ENCODE measurements at regions not wholly inside any gene's neighbourhood (a gene's known extent, or its start where the extent isn't known, plus 50 kb on each side); places are given as distances from the start of the nearest gene placed in this dataset.

DNA sequence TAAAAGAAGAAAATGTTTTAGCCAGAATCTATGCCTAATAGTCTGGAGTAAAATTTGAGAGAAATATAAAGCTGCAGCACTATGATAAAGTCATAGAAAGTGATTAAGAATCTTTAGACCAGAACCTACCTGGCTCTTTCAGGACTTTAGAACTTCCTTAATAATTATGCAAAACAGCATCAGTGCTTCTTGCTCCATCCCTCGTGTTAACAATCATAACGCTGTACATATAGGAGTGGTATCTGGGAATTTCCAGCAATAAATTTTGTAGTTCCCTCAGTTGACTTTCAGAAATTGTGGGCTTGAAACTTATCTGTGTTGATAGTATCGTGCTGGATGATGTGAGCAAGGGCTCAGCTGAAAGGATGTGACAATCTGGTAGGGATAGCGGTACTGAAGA is 102.1 kb upstream of the RASGEF1B start:
- H3K4me2 ChIP-seq (ENCODE audit: low read length) = peak overlapping the region; percentile 27; the same call in 1 of the 2 replicates
- H3K27me3 ChIP-seq (ENCODE audit: control insufficient read depth, low read length) = no peaks in the 10 kb centered on the region
- no peak for TF ChIP-seq EZH2phosphoT487 (IDR thresholded peaks at IDR 0.05; ENCODE audit: borderline replicate concordance, low read length)
- TF ChIP-seq, protein P1, sequence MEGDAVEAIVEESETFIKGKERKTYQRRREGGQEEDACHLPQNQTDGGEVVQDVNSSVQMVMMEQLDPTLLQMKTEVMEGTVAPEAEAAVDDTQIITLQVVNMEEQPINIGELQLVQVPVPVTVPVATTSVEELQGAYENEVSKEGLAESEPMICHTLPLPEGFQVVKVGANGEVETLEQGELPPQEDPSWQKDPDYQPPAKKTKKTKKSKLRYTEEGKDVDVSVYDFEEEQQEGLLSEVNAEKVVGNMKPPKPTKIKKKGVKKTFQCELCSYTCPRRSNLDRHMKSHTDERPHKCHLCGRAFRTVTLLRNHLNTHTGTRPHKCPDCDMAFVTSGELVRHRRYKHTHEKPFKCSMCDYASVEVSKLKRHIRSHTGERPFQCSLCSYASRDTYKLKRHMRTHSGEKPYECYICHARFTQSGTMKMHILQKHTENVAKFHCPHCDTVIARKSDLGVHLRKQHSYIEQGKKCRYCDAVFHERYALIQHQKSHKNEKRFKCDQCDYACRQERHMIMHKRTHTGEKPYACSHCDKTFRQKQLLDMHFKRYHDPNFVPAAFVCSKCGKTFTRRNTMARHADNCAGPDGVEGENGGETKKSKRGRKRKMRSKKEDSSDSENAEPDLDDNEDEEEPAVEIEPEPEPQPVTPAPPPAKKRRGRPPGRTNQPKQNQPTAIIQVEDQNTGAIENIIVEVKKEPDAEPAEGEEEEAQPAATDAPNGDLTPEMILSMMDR (IDR thresholded peaks at IDR 0.05; ENCODE audit: low read depth, low read length, poor library complexity, severe bottlenecking) = no peak
- H3K9me3 ChIP-seq (ENCODE audit: control insufficient read depth, insufficient read depth, low read length) = no peaks in the 10 kb centered on the region
- no peak overlapping the region for H3K27ac ChIP-seq (ENCODE audit: low read depth, low read length)
- H3K79me2 ChIP-seq (ENCODE audit: control insufficient read depth, low read length) = no peaks in the 10 kb centered on the region
- H3K9me2 ChIP-seq (replicated peaks; ENCODE audit: control insufficient read depth, low read length) = no peaks in the 10 kb centered on the region
- H3K4me1 ChIP-seq (ENCODE audit: control insufficient read depth, low read length) = peaks cover 36% of the 10 kb centered on the region
- no peaks in the 10 kb centered on the region; the same call in 1 of the 2 replicates for H3K36me3 ChIP-seq (ENCODE audit: control insufficient read depth, low read length)
- H4K20me1 ChIP-seq (ENCODE audit: control insufficient read depth, insufficient read depth, low read depth, low read length) = no peaks in the 10 kb centered on the region
- no peaks in the 10 kb centered on the region for H3F3A ChIP-seq (ENCODE audit: control insufficient read depth, insufficient read depth)
- peak overlapping the region; percentile 11; the same call in 1 of the 2 replicates for H3K4me3 ChIP-seq (ENCODE audit: low read length)

DNA sequence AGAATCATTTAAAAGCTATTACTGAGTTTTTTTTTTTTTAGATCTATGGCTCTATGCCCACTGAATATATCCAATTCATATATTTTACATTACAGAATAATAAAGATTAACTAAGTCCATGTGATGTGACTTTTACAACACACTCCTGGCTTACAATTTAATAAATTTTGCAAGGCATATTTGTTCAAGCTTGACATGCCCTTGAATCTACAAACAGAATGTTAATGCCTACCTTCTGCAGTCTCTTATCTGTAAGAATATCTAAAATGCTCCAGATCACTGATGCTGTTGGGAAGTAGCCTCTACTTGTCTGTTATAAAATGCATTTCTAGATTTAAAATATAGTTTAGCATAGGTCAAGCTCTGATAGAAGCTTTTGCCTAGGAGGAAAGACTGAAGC is 100.7 kb upstream of the RASGEF1B start:
- no peak overlapping the region for H3K27ac ChIP-seq (ENCODE audit: low read depth, low read length)
- no peaks in the 10 kb centered on the region for H3K27me3 ChIP-seq (ENCODE audit: control insufficient read depth, low read length)
- no peaks in the 10 kb centered on the region; the same call in 1 of the 2 replicates for H3K36me3 ChIP-seq (ENCODE audit: control insufficient read depth, low read length)
- no peak overlapping the region for H3K4me2 ChIP-seq (ENCODE audit: low read length)
- no peak for TF ChIP-seq EZH2phosphoT487 (IDR thresholded peaks at IDR 0.05; ENCODE audit: borderline replicate concordance, low read length)
- TF ChIP-seq, protein P1 (IDR thresholded peaks at IDR 0.05; ENCODE audit: low read depth, low read length, poor library complexity, severe bottlenecking) = no peak
- H3K4me3 ChIP-seq (ENCODE audit: low read length) = no peak overlapping the region
- no peaks in the 10 kb centered on the region for H4K20me1 ChIP-seq (ENCODE audit: control insufficient read depth, insufficient read depth, low read depth, low read length)
- no peaks in the 10 kb centered on the region for H3F3A ChIP-seq (ENCODE audit: control insufficient read depth, insufficient read depth)
- peaks cover 35% of the 10 kb centered on the region for H3K4me1 ChIP-seq (ENCODE audit: control insufficient read depth, low read length)
- no peaks in the 10 kb centered on the region for H3K79me2 ChIP-seq (ENCODE audit: control insufficient read depth, low read length)
- H3K9me3 ChIP-seq (ENCODE audit: control insufficient read depth, insufficient read depth, low read length) = no peaks in the 10 kb centered on the region
- H3K9me2 ChIP-seq (replicated peaks; ENCODE audit: control insufficient read depth, low read length) = no peaks in the 10 kb centered on the region

DNA sequence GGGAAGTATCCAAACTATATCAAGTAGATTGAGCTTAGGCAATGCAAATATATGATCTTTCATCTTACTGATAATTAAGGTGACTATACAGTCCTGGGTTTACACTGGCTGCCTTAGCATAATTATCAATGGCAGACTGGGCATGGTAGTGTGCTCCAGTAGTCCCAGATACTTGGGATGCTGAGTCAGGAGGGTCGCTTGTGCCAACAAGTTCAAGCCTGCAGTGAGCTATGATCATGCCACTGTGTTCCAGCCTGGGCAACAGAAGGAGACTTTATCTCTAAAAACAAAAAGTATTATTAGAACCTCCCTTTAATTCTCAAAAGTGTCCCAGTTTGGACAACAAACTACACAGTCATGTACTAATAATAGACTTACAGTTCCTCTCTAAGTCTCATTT is 99.4 kb upstream of the RASGEF1B start:
- Histone ChIP-seq H3K79me2 (ENCODE audit: control insufficient read depth, low read length) (no peaks in the 10 kb centered on the region), H3K27me3 (ENCODE audit: control insufficient read depth, low read length) (no peaks in the 10 kb centered on the region), H3K4me2 (ENCODE audit: low read length) (no peak overlapping the region), H3F3A (ENCODE audit: control insufficient read depth, insufficient read depth) (0 out of 2 replicates have a peak, but pooled peaks cover 2% of the 10 kb centered on the region), H3K4me3 (ENCODE audit: low read length) (no peak overlapping the region), H3K9me3 (ENCODE audit: control insufficient read depth, insufficient read depth, low read length) (no peaks in the 10 kb centered on the region), H3K36me3 (ENCODE audit: control insufficient read depth, low read length) (no peaks in the 10 kb centered on the region; the same call in 1 of the 2 replicates), H3K9me2 (replicated peaks; ENCODE audit: control insufficient read depth, low read length) (no peaks in the 10 kb centered on the region), H3K27ac (ENCODE audit: low read depth, low read length) (no peak overlapping the region), H4K20me1 (ENCODE audit: control insufficient read depth, insufficient read depth, low read depth, low read length) (no peaks in the 10 kb centered on the region), H3K4me1 (ENCODE audit: control insufficient read depth, low read length) (peaks cover 36% of the 10 kb centered on the region)
- TF ChIP-seq EZH2phosphoT487 (IDR thresholded peaks at IDR 0.05; ENCODE audit: borderline replicate concordance, low read length) = no peak

DNA sequence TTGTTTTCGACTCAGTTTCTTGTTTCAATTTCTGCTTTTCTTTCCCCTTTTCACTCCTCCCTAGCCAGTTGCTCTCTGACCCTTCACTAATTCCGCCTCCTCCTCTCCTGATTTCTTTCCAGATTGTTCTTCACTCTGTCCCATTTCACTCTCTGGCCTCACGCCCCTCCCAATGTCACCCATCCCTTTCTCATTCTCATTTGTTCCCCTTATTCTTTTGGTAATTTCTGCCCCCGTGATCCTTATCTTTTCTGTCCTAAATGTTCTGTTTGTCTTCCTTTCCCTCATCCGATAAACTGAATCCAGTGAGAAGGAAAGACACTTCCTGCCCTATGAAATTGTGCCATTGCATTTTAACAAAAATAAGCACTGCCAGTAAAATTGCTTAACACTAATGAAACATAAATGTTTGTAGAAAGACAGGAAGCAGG is 94.5 kb upstream of the RASGEF1B start:
- peak overlapping the region; percentile 54 for H3K4me3 ChIP-seq (ENCODE audit: low read length)
- peak overlapping the region; percentile 35; the same call in 1 of the 2 replicates for H3K27ac ChIP-seq (ENCODE audit: low read depth, low read length)
- H3K79me2 ChIP-seq (ENCODE audit: control insufficient read depth, low read length) = no peaks in the 10 kb centered on the region
- peaks cover 16% of the 10 kb centered on the region for H3F3A ChIP-seq (ENCODE audit: control insufficient read depth, insufficient read depth)
- H3K36me3 ChIP-seq (ENCODE audit: control insufficient read depth, low read length) = peaks cover 21% of the 10 kb centered on the region
- peak overlapping the region; percentile 61 for H3K4me2 ChIP-seq (ENCODE audit: low read length)
- H3K9me2 ChIP-seq (replicated peaks; ENCODE audit: control insufficient read depth, low read length) = no peaks in the 10 kb centered on the region
- H3K4me1 ChIP-seq (ENCODE audit: control insufficient read depth, low read length) = peaks cover 63% of the 10 kb centered on the region
- H3K9me3 ChIP-seq (ENCODE audit: control insufficient read depth, insufficient read depth, low read length) = no peaks in the 10 kb centered on the region
- no peaks in the 10 kb centered on the region for H4K20me1 ChIP-seq (ENCODE audit: control insufficient read depth, insufficient read depth, low read depth, low read length)
- TF ChIP-seq, protein P1 (IDR thresholded peaks at IDR 0.05; ENCODE audit: low read depth, low read length, poor library complexity, severe bottlenecking) = no peak
- TF ChIP-seq EZH2phosphoT487 (IDR thresholded peaks at IDR 0.05; ENCODE audit: borderline replicate concordance, low read length) = no peak
- H3K27me3 ChIP-seq (ENCODE audit: control insufficient read depth, low read length) = no peaks in the 10 kb centered on the region

Data from DOHH2 (cell line).